ENCODE measurements at regions not wholly inside any gene's neighbourhood (a gene's known extent, or its start where the extent isn't known, plus 50 kb on each side); places are given as distances from the start of the nearest gene placed in this dataset.

DNA sequence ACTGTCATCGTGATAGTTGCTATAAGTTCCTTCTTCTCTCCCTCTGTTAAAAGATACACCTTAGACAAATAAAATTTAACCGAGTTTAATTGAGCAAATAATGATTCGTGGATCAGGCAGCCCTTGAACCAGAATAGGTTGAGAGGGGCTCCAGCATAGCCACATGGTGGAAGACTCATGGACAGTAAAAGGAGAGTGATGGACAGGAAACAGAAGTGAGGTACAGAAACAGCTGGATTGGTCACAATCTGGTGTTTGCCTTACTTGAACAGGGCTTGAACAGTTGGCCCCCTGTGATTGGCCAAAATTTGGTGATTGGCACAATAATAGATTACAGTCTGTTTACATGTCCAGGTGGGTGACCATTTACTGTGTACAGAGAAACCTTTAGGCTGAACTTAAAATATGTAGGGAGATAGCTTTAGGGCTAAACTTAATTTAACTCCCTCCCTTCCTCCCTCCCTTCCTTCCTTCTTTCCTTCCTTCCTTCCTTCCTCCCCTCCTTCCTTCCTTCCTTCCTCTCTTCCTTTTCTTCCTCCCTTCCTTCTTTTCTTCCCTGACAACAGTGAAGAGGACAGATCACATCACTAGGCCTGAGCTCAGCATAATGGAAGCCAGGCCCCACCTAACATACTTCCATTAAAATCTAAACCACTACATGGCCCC, 531.8 kb upstream of the JARID2 start:
- H4K20me1 ChIP-seq (ENCODE audit: control insufficient read depth, insufficient read depth, low read depth, low read length): no peaks in the 10 kb centered on the region
- no peaks in the 10 kb centered on the region for H3K79me2 ChIP-seq (ENCODE audit: control insufficient read depth, low read length)
- TF ChIP-seq, protein P1, sequence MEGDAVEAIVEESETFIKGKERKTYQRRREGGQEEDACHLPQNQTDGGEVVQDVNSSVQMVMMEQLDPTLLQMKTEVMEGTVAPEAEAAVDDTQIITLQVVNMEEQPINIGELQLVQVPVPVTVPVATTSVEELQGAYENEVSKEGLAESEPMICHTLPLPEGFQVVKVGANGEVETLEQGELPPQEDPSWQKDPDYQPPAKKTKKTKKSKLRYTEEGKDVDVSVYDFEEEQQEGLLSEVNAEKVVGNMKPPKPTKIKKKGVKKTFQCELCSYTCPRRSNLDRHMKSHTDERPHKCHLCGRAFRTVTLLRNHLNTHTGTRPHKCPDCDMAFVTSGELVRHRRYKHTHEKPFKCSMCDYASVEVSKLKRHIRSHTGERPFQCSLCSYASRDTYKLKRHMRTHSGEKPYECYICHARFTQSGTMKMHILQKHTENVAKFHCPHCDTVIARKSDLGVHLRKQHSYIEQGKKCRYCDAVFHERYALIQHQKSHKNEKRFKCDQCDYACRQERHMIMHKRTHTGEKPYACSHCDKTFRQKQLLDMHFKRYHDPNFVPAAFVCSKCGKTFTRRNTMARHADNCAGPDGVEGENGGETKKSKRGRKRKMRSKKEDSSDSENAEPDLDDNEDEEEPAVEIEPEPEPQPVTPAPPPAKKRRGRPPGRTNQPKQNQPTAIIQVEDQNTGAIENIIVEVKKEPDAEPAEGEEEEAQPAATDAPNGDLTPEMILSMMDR (IDR thresholded peaks at IDR 0.05; ENCODE audit: low read depth, low read length, poor library complexity, severe bottlenecking): no peak
- no peak for TF ChIP-seq EZH2phosphoT487 (IDR thresholded peaks at IDR 0.05; ENCODE audit: borderline replicate concordance, low read length)
- H3K27me3 ChIP-seq (ENCODE audit: control insufficient read depth, low read length): no peaks in the 10 kb centered on the region
- no peak overlapping the region for H3K27ac ChIP-seq (ENCODE audit: low read depth, low read length)
- H3K36me3 ChIP-seq (ENCODE audit: control insufficient read depth, low read length): no peaks in the 10 kb centered on the region
- no peaks in the 10 kb centered on the region for H3K9me3 ChIP-seq (ENCODE audit: control insufficient read depth, insufficient read depth, low read length)
- no peaks in the 10 kb centered on the region for H3K9me2 ChIP-seq (replicated peaks; ENCODE audit: control insufficient read depth, low read length)
- peaks cover 6% of the 10 kb centered on the region; the same call in 1 of the 2 replicates for H3K4me1 ChIP-seq (ENCODE audit: control insufficient read depth, low read length)
- H3K4me2 ChIP-seq (ENCODE audit: low read length): no peak overlapping the region
- H3K4me3 ChIP-seq (ENCODE audit: low read length): no peak overlapping the region
- H3F3A ChIP-seq (ENCODE audit: control insufficient read depth, insufficient read depth): no peaks in the 10 kb centered on the region

DNA sequence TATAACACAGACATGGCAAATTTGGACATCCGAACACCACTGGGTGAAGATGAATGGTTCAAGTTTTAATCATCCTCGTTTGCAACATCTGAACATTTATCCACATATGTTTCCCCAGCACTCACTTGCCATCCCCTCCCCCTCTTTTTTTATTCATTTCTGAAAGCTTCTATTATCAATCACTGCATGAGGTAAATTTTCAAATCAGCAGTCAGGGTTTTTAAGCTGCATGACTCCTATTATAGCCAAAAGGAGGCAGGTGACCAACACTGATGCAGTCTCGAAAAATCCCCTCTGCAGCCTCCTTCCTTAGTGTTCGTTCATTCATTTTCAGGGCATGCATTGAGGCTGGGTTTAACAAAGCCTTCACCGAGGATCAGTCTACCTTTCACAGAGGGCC, 530.8 kb upstream of the JARID2 start:
- Histone ChIP-seq H3K4me2 (ENCODE audit: low read length) (no peak overlapping the region), H3K27me3 (ENCODE audit: control insufficient read depth, low read length) (no peaks in the 10 kb centered on the region), H3K4me1 (ENCODE audit: control insufficient read depth, low read length) (peaks cover 6% of the 10 kb centered on the region; the same call in 1 of the 2 replicates), H4K20me1 (ENCODE audit: control insufficient read depth, insufficient read depth, low read depth, low read length) (no peaks in the 10 kb centered on the region), H3K9me3 (ENCODE audit: control insufficient read depth, insufficient read depth, low read length) (no peaks in the 10 kb centered on the region), H3K9me2 (replicated peaks; ENCODE audit: control insufficient read depth, low read length) (no peaks in the 10 kb centered on the region), H3F3A (ENCODE audit: control insufficient read depth, insufficient read depth) (no peaks in the 10 kb centered on the region), H3K4me3 (ENCODE audit: low read length) (no peak overlapping the region), H3K79me2 (ENCODE audit: control insufficient read depth, low read length) (no peaks in the 10 kb centered on the region), H3K36me3 (ENCODE audit: control insufficient read depth, low read length) (no peaks in the 10 kb centered on the region), H3K27ac (ENCODE audit: low read depth, low read length) (no peak overlapping the region)
- no peak for TF ChIP-seq EZH2phosphoT487 (IDR thresholded peaks at IDR 0.05; ENCODE audit: borderline replicate concordance, low read length)
- TF ChIP-seq, protein P1 (IDR thresholded peaks at IDR 0.05; ENCODE audit: low read depth, low read length, poor library complexity, severe bottlenecking): no peak

DNA sequence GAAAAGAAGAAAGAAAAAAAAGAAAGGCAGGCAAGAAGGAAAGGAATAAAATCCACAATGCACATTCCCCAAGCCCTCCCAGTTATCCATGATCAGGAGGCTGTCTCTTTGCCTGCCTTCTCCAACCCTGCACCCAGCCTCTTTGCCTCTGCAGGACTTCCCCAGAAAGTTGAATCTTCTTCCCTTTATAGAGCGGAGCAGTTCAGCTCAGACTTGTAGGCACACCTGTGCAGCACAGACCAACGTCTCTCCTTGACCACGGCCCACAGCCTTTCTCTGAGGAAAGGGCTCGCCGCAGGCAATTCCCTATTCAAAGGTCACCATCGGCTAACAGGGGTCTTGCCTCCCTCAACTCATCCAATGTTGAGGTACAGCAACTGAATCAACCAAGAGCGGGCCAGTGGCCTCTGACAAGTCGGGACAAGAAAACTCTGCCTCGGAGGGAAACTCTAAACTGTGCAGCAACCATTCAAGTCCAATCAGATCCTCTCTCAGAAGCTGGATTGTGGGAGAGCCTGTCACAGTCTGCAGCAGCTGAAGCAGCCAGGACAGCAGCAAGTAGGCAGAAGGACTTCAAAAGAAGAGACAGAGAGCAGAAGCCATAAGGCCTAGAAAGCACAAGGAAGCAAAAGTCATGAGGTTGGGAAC, 529.2 kb upstream of the JARID2 start:
- Histone ChIP-seq H3K36me3 (ENCODE audit: control insufficient read depth, low read length) (no peaks in the 10 kb centered on the region), H3F3A (ENCODE audit: control insufficient read depth, insufficient read depth) (no peaks in the 10 kb centered on the region), H3K9me2 (replicated peaks; ENCODE audit: control insufficient read depth, low read length) (no peaks in the 10 kb centered on the region), H3K9me3 (ENCODE audit: control insufficient read depth, insufficient read depth, low read length) (no peaks in the 10 kb centered on the region), H3K27me3 (ENCODE audit: control insufficient read depth, low read length) (no peaks in the 10 kb centered on the region), H3K79me2 (ENCODE audit: control insufficient read depth, low read length) (no peaks in the 10 kb centered on the region), H3K4me1 (ENCODE audit: control insufficient read depth, low read length) (peaks cover 12% of the 10 kb centered on the region), H3K4me2 (ENCODE audit: low read length) (no peak overlapping the region), H4K20me1 (ENCODE audit: control insufficient read depth, insufficient read depth, low read depth, low read length) (no peaks in the 10 kb centered on the region), H3K4me3 (ENCODE audit: low read length) (no peak overlapping the region), H3K27ac (ENCODE audit: low read depth, low read length) (no peak overlapping the region)
- TF ChIP-seq, protein P1 (IDR thresholded peaks at IDR 0.05; ENCODE audit: low read depth, low read length, poor library complexity, severe bottlenecking): no peak
- TF ChIP-seq EZH2phosphoT487 (IDR thresholded peaks at IDR 0.05; ENCODE audit: borderline replicate concordance, low read length): no peak
